ENCODE measurements at regions not wholly inside any gene's neighbourhood (a gene's known extent, or its start where the extent isn't known, plus 50 kb on each side); places are given as distances from the start of the nearest gene placed in this dataset.

DNA sequence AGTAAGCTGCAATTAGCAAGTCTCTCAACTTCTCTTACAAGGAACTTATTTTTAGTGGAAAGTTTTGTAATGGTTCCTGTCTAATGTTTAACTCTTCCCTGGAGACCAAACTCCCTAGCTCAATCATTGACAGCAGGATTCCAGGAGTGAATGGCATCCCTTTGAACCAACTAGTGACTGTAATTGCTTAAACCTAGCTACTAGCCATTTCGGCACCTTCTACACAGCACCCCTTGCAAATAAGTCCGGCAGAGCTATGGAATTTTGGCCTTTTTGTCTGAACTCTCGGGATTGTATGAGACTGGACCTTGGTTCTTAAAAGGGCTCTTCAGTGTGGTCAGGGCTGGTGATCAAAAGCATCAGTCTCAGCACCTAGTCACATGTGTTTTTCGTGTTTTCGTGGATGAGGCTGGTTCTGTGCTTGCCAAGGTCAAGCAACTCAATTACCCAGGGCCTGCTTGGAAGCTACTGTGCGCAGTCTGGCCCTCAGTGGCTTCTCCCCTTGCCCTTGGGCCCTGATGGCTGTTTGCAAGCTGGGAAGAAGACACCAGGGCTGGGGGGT, 135.3 kb upstream of the NEDD9 start (continued):
- no peak for TF ChIP-seq SNRNP70 (IDR thresholded peaks at IDR 0.05; ENCODE audit: low read depth, low read length)
- TF ChIP-seq, protein P1, sequence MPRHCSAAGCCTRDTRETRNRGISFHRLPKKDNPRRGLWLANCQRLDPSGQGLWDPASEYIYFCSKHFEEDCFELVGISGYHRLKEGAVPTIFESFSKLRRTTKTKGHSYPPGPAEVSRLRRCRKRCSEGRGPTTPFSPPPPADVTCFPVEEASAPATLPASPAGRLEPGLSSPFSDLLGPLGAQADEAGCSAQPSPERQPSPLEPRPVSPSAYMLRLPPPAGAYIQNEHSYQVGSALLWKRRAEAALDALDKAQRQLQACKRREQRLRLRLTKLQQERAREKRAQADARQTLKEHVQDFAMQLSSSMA (CRISPR knock-in tag; IDR thresholded peaks at IDR 0.05) = peak; percentile 71
- TF ChIP-seq, protein P2, sequence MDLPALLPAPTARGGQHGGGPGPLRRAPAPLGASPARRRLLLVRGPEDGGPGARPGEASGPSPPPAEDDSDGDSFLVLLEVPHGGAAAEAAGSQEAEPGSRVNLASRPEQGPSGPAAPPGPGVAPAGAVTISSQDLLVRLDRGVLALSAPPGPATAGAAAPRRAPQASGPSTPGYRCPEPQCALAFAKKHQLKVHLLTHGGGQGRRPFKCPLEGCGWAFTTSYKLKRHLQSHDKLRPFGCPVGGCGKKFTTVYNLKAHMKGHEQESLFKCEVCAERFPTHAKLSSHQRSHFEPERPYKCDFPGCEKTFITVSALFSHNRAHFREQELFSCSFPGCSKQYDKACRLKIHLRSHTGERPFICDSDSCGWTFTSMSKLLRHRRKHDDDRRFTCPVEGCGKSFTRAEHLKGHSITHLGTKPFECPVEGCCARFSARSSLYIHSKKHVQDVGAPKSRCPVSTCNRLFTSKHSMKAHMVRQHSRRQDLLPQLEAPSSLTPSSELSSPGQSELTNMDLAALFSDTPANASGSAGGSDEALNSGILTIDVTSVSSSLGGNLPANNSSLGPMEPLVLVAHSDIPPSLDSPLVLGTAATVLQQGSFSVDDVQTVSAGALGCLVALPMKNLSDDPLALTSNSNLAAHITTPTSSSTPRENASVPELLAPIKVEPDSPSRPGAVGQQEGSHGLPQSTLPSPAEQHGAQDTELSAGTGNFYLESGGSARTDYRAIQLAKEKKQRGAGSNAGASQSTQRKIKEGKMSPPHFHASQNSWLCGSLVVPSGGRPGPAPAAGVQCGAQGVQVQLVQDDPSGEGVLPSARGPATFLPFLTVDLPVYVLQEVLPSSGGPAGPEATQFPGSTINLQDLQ (CRISPR knock-in tag; IDR thresholded peaks at IDR 0.05) = no peak
- TF ChIP-seq, protein P3, sequence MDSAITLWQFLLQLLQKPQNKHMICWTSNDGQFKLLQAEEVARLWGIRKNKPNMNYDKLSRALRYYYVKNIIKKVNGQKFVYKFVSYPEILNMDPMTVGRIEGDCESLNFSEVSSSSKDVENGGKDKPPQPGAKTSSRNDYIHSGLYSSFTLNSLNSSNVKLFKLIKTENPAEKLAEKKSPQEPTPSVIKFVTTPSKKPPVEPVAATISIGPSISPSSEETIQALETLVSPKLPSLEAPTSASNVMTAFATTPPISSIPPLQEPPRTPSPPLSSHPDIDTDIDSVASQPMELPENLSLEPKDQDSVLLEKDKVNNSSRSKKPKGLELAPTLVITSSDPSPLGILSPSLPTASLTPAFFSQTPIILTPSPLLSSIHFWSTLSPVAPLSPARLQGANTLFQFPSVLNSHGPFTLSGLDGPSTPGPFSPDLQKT (CRISPR knock-in tag; IDR thresholded peaks at IDR 0.05; ENCODE audit: borderline replicate concordance) = no peak
- no peak for TF ChIP-seq ZNF672 (CRISPR knock-in tag; IDR thresholded peaks at IDR 0.05)
- TF ChIP-seq RXRB (CRISPR knock-in tag; IDR thresholded peaks at IDR 0.05; ENCODE audit: borderline replicate concordance) = peak; percentile 92
- TF ChIP-seq MED1 (CRISPR knock-in tag; IDR thresholded peaks at IDR 0.05) = peak; percentile 99
- TF ChIP-seq STAT5B (CRISPR knock-in tag; IDR thresholded peaks at IDR 0.05) = no peak
- TF ChIP-seq, protein P4, sequence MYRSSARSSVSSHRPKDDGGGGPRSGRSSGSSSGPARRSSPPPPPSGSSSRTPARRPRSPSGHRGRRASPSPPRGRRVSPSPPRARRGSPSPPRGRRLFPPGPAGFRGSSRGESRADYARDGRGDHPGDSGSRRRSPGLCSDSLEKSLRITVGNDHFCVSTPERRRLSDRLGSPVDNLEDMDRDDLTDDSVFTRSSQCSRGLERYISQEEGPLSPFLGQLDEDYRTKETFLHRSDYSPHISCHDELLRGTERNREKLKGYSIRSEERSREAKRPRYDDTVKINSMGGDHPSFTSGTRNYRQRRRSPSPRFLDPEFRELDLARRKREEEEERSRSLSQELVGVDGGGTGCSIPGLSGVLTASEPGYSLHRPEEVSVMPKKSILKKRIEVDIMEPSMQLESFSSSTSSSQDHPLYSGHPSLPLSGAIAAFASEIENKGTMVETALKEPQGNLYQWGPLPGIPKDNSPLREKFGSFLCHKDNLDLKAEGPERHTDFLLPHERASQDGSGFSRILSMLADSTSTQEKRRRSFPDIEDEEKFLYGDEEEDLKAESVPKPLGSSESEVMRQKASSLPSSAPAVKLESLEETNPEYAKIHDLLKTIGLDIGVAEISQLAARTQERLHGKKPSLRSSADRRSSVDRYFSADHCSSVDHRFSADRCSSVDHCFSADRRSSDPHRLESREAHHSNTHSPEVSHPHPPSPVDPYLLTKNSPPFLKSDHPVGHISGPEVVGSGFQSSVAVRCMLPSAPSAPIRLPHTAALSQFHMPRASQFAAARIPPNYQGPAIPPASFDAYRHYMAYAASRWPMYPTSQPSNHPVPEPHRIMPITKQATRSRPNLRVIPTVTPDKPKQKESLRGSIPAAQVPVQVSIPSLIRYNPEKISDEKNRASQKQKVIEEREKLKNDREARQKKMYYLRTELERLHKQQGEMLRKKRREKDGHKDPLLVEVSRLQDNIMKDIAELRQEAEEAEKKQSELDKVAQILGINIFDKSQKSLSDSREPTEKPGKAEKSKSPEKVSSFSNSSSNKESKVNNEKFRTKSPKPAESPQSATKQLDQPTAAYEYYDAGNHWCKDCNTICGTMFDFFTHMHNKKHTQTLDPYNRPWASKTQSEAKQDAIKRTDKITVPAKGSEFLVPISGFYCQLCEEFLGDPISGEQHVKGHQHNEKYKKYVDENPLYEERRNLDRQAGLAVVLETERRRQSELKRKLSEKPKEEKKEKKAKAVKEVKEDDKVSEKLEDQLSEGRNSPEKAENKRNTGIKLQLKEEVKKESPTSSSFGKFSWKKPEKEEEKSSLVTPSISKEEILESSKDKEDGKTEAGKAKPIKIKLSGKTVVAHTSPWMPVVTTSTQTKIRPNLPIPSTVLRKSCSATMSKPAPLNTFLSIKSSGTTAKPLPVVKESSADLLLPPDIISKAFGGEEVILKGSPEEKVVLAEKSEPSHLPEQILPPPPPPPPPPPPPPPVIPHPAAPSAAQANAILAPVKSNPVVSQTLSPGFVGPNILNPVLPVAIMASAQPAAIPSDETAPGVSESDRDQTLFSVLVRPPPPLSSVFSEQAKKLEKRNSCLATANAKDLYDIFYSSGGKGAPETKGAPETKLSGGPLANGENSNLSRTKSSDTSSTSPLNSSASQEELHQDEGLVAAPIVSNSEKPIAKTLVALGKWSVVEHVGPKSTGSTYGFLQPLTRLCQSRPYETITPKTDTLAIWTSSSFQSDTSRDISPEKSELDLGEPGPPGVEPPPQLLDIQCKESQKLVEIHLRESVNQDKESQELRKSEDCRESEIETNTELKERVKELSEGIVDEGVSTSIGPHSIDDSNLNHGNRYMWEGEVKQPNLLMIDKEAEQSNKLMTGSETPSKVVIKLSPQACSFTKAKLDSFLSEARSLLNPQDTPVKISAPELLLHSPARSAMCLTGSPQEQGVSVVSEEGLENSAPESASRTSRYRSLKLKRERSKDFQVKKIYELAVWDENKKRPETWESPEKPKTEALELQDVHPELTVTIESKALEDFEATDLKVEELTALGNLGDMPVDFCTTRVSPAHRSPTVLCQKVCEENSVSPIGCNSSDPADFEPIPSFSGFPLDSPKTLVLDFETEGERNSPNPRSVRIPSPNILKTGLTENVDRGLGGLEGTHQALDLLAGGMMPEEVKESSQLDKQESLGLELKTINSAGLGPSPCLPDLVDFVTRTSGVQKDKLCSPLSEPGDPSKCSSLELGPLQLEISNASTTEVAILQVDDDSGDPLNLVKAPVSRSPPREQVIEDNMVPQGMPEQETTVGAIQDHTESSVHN (CRISPR knock-in tag; IDR thresholded peaks at IDR 0.05) = no peak; the same call in 1 of the 2 replicates
- TF ChIP-seq ZNF317 (CRISPR knock-in tag; IDR thresholded peaks at IDR 0.05) = peak; percentile 74
- peak; percentile 83 for TF ChIP-seq KAT8 (CRISPR knock-in tag; IDR thresholded peaks at IDR 0.05)
- TF ChIP-seq, protein P5, sequence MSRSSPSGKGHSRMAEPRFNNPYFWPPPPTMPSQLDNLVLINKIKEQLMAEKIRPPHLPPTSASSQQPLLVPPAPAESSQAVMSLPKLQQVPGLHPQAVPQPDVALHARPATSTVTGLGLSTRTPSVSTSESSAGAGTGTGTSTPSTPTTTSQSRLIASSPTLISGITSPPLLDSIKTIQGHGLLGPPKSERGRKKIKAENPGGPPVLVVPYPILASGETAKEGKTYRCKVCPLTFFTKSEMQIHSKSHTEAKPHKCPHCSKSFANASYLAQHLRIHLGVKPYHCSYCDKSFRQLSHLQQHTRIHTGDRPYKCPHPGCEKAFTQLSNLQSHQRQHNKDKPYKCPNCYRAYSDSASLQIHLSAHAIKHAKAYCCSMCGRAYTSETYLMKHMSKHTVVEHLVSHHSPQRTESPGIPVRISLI (CRISPR knock-in tag; IDR thresholded peaks at IDR 0.05; ENCODE audit: borderline replicate concordance) = peak; percentile 69; the same call in 1 of the 2 replicates
- no peak for TF ChIP-seq ARID2 (CRISPR knock-in tag; IDR thresholded peaks at IDR 0.05; ENCODE audit: borderline replicate concordance)
- TF ChIP-seq ATAD3A (CRISPR knock-in tag; IDR thresholded peaks at IDR 0.05) = no peak

Measured in HepG2 (cell line).